Type B pancreatic cell (in vitro differentiated cells): ENCODE measurements at regions not wholly inside any gene's neighbourhood (a gene's known extent, or its start where the extent isn't known, plus 50 kb on each side); places are given as distances from the start of the nearest gene placed in this dataset.

ENCODE experiments used
- DNase-seq: peaks from one replicate; pipeline ENCODE4 v3.0.0; 2021; ENCODE audit warnings: mixed read lengths; ENCODE audit not compliant: unreplicated experiment; ENCODE audit errors: extremely low spot score
- H3K27ac Mint-ChIP-seq: 2 replicates; pipeline ENCODE4 v1.8.0; 2021; ENCODE audit warnings: mild to moderate bottlenecking, mixed read lengths
- H3K27me3 Mint-ChIP-seq: 2 replicates; pipeline ENCODE4 v1.8.0; 2021; ENCODE audit warnings: mixed read lengths
- H3K36me3 Mint-ChIP-seq: 2 replicates; pipeline ENCODE4 v1.8.0; 2021; ENCODE audit warnings: mixed read lengths
- H3K4me1 Mint-ChIP-seq: one replicate; pipeline ENCODE4 v1.8.0; 2021; ENCODE audit warnings: mixed read lengths; ENCODE audit not compliant: unreplicated experiment
- H3K4me3 Mint-ChIP-seq: 2 replicates; pipeline ENCODE4 v1.8.0; 2021; ENCODE audit warnings: mild to moderate bottlenecking, mixed read lengths
- H3K9me3 Mint-ChIP-seq: 2 replicates; pipeline ENCODE4 v1.8.0; 2021; ENCODE audit warnings: mixed read lengths
- CTCF ChIP-seq: fragments of 200-600 bp; sonication (generic); conservative IDR thresholded peaks from 2 replicates; pipeline ENCODE4 v1.5.0; 2021; ENCODE audit warnings: antibody characterized with exemption, mild to moderate bottlenecking

- Mint-ChIP-seq H3K4me3 (no peak overlapping the region), H3K4me1 (peaks cover 16% of the 10 kb centered on the region), H3K9me3 (peaks cover 4% of the 10 kb centered on the region), H3K27ac (no peak overlapping the region), H3K27me3 (no peaks in the 10 kb centered on the region), H3K36me3 (peaks cover 3% of the 10 kb centered on the region)
- no peak for DNase-seq
- no peak for TF ChIP-seq CTCF
These were observed 84.6 kb upstream of the SPTBN1 start for GRCh38 chr2:54371460-54372065.

- H3K9me3 Mint-ChIP-seq, result peaks cover 4% of the 10 kb centered on the region
- DNase-seq, result no peak
- peaks cover 19% of the 10 kb centered on the region for H3K4me1 Mint-ChIP-seq
- H3K36me3 Mint-ChIP-seq, result peaks cover 3% of the 10 kb centered on the region
- no peak overlapping the region for H3K27ac Mint-ChIP-seq
- TF ChIP-seq CTCF, result no peak
- no peak overlapping the region for H3K4me3 Mint-ChIP-seq
- H3K27me3 Mint-ChIP-seq, result no peaks in the 10 kb centered on the region
These were observed 83.8 kb upstream of the SPTBN1 start for GRCh38 chr2:54372361-54372760.

- no peak for TF ChIP-seq CTCF
- Mint-ChIP-seq H3K27ac (no peak overlapping the region), H3K36me3 (peaks cover 3% of the 10 kb centered on the region), H3K4me1 (peaks cover 19% of the 10 kb centered on the region), H3K9me3 (peaks cover 4% of the 10 kb centered on the region), H3K27me3 (no peaks in the 10 kb centered on the region), H3K4me3 (no peak overlapping the region)
- no peak for DNase-seq
These were observed 82.3 kb upstream of the SPTBN1 start for GRCh38 chr2:54373855-54374254.

GRCh38 chr2:54374591-54375364 is 81.3 kb upstream of the SPTBN1 start:
- DNase-seq, result no peak
- H3K27ac Mint-ChIP-seq, result no peak overlapping the region

GRCh38 chr2:54377451-54377850 is 78.7 kb upstream of the SPTBN1 start:
- Mint-ChIP-seq H3K4me3 (no peak overlapping the region), H3K9me3 (peaks cover 4% of the 10 kb centered on the region), H3K27me3 (no peaks in the 10 kb centered on the region), H3K27ac (no peak overlapping the region), H3K4me1 (peaks cover 24% of the 10 kb centered on the region), H3K36me3 (peaks cover 3% of the 10 kb centered on the region)
- TF ChIP-seq CTCF, result no peak
- DNase-seq, result no peak

More at GRCh38 chr2:54374591-54375364, 81.3 kb upstream of the SPTBN1 start:
- Mint-ChIP-seq H3K36me3 (peaks cover 3% of the 10 kb centered on the region), H3K4me1 (peaks cover 19% of the 10 kb centered on the region), H3K27me3 (no peaks in the 10 kb centered on the region), H3K9me3 (peaks cover 4% of the 10 kb centered on the region), H3K4me3 (no peak overlapping the region)
- TF ChIP-seq CTCF, result no peak
